ENCODE measurements at regions not wholly inside any gene's neighbourhood (a gene's known extent, or its start where the extent isn't known, plus 50 kb on each side); places are given as distances from the start of the nearest gene placed in this dataset.
A peak's percentile ranks its signal among the peaks of the same experiment; 100 is the strongest.
"Not testable (repeated sequence)": the region's sequence is repeated elsewhere in the genome, so short reads cannot be mapped to it uniquely, and the experiment has no call there.

DNA sequence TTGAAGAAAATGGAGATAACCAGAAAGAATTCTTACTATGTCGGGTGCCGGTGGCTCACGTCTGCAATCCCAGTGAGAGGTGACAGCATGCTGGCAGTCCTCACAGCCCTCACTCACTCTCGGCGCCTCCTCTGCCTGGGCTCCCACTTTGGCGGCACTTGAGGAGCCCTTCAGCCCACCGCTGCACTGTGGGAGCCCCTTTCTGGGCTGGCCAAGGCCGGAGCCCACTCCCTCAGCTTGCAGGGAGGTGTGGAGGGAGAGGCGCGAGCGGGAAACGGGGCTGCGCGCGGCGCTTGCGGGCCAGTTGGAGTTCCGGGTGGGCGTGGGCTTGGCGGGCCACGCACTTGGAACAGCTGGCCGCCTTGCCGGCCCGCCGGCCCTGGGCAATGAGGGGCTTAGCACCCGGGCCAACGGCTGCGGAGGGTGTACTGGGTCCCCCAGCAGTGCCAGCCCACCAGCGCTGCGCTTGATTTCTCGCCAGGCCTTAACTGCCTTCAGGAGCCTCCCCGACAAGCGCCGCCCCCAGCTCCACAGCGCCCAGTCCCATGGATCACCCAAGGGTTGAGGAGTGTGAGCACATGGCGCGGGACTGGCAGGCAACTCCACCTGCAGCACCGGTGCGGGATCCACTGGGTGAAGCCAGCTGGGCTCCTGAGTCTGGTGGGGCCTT, 1672.5 kb upstream of the B3GALT2 start:
- DNase-seq, result not testable (repeated sequence)

- DNase-seq, result no peak
Observed at GRCh38 chr1:194857413-194857812, 1671.0 kb upstream of the B3GALT2 start.

- no peak for DNase-seq
Observed at GRCh38 chr1:194848846-194849245, 1662.4 kb upstream of the B3GALT2 start.

DNA sequence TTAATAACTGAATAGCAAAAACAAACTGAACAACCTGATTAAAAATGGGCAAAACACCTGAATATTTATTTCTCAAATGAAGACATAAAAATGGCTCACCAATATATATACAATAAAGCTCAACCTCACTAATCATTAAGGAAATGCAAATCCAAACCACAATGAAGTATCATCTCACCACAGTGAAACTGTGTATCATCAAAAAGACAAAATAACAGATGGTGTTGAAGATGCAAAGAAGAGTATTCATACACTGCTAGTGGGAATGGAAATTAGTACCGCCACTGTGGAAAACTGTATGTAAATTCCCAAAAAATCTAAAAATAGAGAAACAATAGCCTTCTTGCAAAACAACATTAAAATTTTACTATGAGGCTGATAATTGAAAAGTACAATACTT, 1660.1 kb upstream of the B3GALT2 start:
- peak; percentile 35 for DNase-seq

DNA sequence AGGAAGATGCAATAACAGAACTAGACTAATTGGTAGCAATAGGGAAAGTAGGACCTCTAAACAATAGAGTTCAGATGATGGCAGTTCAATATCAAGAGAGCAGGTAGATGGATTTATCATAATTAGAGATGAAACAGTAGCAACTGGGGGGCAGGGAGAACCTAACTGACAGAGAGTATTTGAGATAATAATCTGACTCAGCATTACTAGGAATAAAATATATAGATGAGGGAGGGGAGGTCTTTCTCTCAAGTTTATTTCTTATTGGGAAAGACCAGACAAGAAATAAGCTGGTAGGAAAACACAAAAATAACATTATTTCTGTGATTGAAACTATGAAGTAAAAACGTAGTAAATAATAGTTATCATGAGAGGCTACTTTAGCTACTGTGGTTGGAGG, 1656.7 kb upstream of the B3GALT2 start:
- DNase-seq, result no peak

- no peak for DNase-seq
Observed at GRCh38 chr1:194833111-194833510, 1646.7 kb upstream of the B3GALT2 start.

DNA sequence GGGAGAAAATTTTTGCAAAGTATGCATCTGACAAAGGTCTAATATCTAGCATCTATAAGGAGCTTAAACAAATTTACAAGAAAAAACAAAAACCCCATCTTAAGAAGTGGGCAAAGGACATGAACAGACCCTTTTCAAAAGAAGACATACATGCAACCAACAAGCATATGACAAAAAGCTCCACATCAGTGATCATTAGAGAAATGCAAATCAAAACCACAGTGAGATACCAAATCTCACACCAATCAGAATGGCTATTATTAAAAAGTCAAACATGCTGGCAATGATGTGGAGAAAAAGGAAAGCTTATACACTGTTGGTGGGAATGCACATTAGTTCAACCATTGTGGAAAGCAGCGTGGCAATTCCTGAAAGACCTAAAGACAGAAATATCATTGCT, 1645.2 kb upstream of the B3GALT2 start:
- DNase-seq, result not testable (repeated sequence)

DNA sequence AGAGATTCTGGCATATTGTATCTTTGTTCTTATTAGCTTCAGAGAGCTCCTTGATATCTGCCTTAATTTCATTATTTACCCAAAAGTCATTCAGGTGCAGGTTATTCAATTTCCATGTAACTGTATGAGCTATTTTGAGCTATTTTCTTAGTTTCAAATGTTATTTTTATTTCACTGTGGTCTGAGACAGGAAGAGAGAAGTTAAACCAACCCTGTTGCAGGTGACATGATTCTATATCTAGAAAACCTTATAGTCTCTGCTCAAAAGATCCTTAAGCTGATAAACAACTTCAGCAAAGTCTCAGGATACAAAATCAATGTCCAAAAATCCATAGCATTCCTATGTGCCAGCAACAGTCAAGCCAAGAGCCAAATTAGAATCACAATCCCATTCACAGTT, 1644.0 kb upstream of the B3GALT2 start:
- DNase-seq, result no peak

- DNase-seq, result no peak
Observed at GRCh38 chr1:194829492-194829891, 1643.1 kb upstream of the B3GALT2 start.

DNA sequence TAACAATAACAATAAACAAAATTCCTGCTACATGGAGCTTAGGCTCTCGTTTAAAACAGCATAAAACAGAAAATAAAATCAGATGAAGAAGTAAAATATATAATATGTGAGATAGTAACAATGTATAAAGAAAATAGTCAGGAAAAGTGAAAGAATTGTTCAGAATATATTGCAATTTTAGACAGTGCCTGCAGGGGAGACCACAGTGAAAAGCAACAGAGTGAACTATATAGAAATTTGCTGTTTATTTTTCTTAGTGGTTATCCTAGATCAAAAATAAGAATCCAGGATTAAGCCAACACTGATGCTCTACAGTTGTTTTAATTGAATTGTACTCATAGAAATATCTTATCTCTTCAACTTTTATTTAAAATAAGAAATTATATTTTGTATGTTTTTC, 1639.0 kb upstream of the B3GALT2 start:
- DNase-seq, result no peak

GRCh38 chr1:194821091-194821490, 1634.7 kb upstream of the B3GALT2 start:
- DNase-seq, result no peak

GRCh38 chr1:194818674-194819073, 1632.3 kb upstream of the B3GALT2 start:
- DNase-seq, result no peak

DNA sequence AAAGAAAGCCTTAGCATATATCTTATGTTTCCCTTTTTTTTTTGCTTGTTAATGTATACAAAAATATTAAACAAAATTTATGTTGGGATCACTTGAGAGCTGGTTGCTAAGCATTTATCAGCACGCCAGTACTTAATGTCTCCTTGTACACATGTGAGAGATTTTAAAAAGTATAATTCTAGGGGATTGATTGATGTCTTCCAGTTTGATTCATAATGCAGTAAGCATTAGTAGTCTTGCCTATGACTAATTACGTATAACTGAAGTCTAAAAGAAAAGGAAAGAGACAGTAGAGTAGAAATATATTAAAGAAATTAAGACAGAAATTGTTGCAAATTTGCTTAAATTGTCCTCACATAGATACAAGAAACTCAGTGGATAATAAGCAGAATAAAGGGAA, 1630.4 kb upstream of the B3GALT2 start:
- DNase-seq, result no peak

- DNase-seq, result peak; percentile 39
Observed at GRCh38 chr1:194813096-194813495, 1626.7 kb upstream of the B3GALT2 start.

DNA sequence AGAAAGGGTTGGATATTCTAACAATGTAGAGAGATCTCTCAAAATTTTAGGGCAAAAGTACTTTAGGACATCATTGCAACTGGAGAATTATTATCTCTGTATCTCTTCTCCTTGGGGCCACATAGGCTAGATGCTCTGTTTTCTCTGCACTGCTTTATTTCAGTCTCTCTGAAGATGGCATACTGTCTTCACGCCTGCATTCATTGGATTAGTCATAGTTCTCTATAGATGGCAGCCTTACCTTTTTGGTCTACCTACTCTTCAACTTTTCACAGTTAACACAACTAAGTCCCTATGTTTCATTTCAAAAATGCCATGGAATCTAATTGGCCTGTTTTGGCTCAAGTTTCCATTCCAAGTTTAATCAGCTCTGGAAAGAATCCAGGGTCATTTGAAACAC, 1623.3 kb upstream of the B3GALT2 start:
- peak; percentile 5 for DNase-seq

DNA sequence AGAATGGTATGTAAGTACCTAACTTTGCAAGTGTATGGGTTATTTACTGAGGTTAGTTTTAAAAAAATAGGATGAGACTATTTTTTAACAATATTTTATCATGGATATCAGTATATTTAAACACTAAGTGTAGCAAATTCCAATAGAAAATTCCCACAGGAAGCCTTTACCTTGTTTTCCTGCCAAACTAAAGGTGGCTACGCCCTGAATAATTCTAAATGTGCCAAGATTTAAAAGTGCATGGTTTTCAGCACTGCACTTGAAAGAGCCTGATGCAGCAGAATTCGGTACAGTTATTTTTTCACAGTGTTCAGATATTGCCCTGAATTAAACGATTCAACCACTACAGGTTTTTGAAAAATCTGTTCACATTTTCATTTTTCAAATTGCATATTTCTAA, 1622.8 kb upstream of the B3GALT2 start:
- DNase-seq, result no peak

GRCh38 chr1:194807530-194808220, 1621.3 kb upstream of the B3GALT2 start:
- no peak for DNase-seq

GRCh38 chr1:194802572-194802971, 1616.2 kb upstream of the B3GALT2 start:
- no peak for DNase-seq

- no peak for DNase-seq
Observed at GRCh38 chr1:194795917-194796593, 1609.6 kb upstream of the B3GALT2 start.

DNA sequence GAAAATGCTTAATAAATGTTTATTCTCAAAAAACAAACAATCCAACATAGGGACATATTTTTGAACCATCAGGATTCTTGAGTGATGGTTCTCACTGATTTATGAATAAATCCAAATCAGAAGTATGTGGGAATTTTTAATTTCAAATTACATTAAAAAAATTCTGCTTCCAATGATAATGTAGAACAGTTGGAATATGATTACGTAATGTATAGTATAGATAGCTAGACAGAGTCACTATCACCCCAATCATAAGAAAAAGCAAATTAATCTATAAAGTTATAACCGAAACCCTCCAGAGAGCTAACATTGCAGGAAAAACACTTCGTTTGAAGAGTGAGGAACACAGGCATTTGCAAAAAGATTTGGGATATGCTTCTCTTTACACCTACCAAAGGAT, 1600.6 kb upstream of the B3GALT2 start:
- DNase-seq, result no peak

DNA sequence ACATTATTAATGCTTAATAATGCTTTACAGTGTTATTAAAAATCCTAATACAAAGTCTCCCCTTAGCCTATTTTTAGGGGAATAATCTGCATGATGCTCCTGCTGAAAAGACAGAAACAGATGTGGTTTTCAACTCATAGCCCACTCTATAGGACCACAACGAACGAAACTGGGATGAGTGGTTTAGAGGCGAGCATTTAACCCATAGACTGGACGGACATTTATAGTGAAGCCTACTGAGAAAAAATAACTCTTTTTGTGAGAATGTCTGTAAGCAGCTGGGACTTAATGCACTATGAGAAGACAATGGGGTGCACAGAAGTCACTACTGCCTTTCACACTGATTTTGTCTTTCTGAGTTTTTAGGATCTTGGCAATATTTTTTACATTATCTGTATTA, 1599.6 kb upstream of the B3GALT2 start:
- DNase-seq, result no peak

DNA sequence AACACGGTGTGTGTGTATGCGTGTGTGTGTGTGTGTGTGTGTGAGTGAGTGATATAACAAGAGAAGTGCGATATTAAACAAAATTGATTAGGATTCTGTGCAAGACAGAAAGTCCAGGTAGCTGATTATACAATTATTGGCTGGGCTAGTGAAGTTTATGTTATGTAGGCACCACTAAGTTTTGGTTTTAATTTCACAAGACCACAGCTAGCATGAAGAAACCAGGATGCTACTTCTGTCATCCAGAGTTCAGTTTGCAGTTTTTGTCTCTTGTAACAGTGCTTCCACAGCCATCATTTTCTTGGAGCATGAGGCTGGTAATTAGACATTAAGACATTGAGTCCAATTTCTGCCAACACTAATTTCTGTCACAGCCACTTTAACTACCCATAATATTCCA, 1590.2 kb upstream of the B3GALT2 start:
- no peak for DNase-seq

DNA sequence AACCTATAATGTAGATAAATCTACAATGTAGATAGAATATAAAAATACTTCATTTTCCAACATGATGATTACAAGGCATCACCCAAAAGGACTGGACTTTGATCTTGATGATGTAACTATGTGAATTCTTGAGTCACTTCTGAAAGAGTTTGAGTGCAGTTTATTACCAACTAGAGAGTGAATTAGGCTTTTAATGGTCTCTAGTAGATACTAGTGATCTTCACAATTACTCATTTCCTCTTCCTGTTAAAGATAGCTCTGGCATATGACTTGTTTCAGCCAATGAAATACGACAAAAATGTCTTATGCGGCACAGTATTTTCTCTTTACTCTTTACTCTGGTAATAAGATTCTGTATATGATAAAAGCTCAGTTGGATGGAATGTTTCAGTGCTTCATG, 1588.1 kb upstream of the B3GALT2 start:
- DNase-seq, result no peak

Data from NCI-H2171 treated with DMSO at 0.1 percent for 48 hours (cell line).